IMR-90 (cell line): ENCODE measurements at regions not wholly inside any gene's neighbourhood (a gene's known extent, or its start where the extent isn't known, plus 50 kb on each side); places are given as distances from the start of the nearest gene placed in this dataset.

Experiments
- ATAC-seq: fragments of 200-7000 bp; cut with Tn5 transposase; 2 replicates; pipeline ENCODE4 v1.9.1; 2020; ENCODE audit warnings: low read depth, mild to moderate bottlenecking, moderate library complexity
- BruUV-seq: library from RNA; stranded (reverse); fragments of 400-500 nt; replicated peaks from 2 replicates; lab custom pipeline; 2021; lab: Mats Ljungman, UMichigan
- CTCF ChIA-PET: fragments of 300-600 bp; formaldehyde crosslinking; extraction: SDS; loops from one replicate; lab custom pipeline; 2021; ENCODE audit warnings: antibody characterized with exemption; lab: Yijun Ruan, JAX
- POLR2A ChIA-PET: fragments of 300-600 bp; sonication (Branson Sonifier 250); formaldehyde crosslinking; loops from one replicate; lab custom pipeline; 2022; ENCODE audit warnings: antibody characterized with exemption; ENCODE audit not compliant: unreplicated experiment; lab: Charles Lee
- DNase-seq: peaks from one replicate; pipeline ENCODE4 v3.0.0; 2013
- H2AFZ ChIP-seq: replicated peaks from 2 replicates; pipeline ENCODE3; 2013; ENCODE audit warnings: low read length, mild to moderate bottlenecking; ENCODE audit not compliant: poor library complexity
- H2AK5ac ChIP-seq: 2 replicates; pipeline ENCODE4 v1.6.1; 2013; ENCODE audit warnings: low read depth, low read length, inconsistent platforms
- H2AK9ac ChIP-seq: replicated peaks from 2 replicates; pipeline ENCODE3; 2013; ENCODE audit warnings: mild to moderate bottlenecking, low read depth, low read length, moderate library complexity; ENCODE audit not compliant: poor library complexity
- H2BK120ac ChIP-seq: 2 replicates; pipeline ENCODE4 v1.6.1; 2013; ENCODE audit warnings: low read depth, low read length, inconsistent platforms
- H2BK15ac ChIP-seq: 3 replicates; pipeline ENCODE4 v1.6.1; 2013; ENCODE audit warnings: low read depth, low read length, inconsistent platforms
- H2BK20ac ChIP-seq: 2 replicates; pipeline ENCODE4 v1.6.1; 2013; ENCODE audit warnings: low read depth, mild to moderate bottlenecking, inconsistent platforms, low read length, moderate library complexity
- H2BK5ac ChIP-seq: 2 replicates; pipeline ENCODE4 v1.6.1; 2013; ENCODE audit warnings: mild to moderate bottlenecking, low read depth, low read length, inconsistent platforms; ENCODE audit not compliant: poor library complexity, severe bottlenecking
- H3K14ac ChIP-seq: replicated peaks from 2 replicates; pipeline ENCODE4 v1.6.1; 2013; ENCODE audit warnings: low read depth, low read length, inconsistent platforms
- H3K18ac ChIP-seq: 2 replicates; pipeline ENCODE4 v1.6.1; 2013; ENCODE audit warnings: low read depth, low read length, control low read depth
- H3K23ac ChIP-seq: 2 replicates; pipeline ENCODE4 v1.6.1; 2013; ENCODE audit warnings: low read depth, low read length, inconsistent platforms
- H3K27ac ChIP-seq: 2 replicates; pipeline ENCODE4 v1.5.1; 2013; ENCODE audit warnings: mild to moderate bottlenecking, control low read depth, low read length; ENCODE audit not compliant: insufficient read depth
- H3K27me3 ChIP-seq: 2 replicates; pipeline ENCODE4 v1.6.1; 2013; ENCODE audit warnings: low read length; ENCODE audit not compliant: control insufficient read depth, insufficient read depth
- H3K36me3 ChIP-seq: 2 replicates; pipeline ENCODE4 v1.6.1; 2013; ENCODE audit warnings: low read length, mixed read lengths; ENCODE audit not compliant: control insufficient read depth, insufficient read depth
- H3K4ac ChIP-seq: 2 replicates; pipeline ENCODE4 v1.6.1; 2013; ENCODE audit warnings: low read depth, low read length, inconsistent platforms
- H3K4me1 ChIP-seq: 2 replicates; pipeline ENCODE4 v1.6.1; 2013; ENCODE audit warnings: low read length, mixed read lengths; ENCODE audit not compliant: control insufficient read depth, insufficient read depth
- H3K4me2 ChIP-seq: 2 replicates; pipeline ENCODE4 v1.6.1; 2013; ENCODE audit warnings: low read depth, mild to moderate bottlenecking, control low read depth, low read length, moderate library complexity
- H3K4me3 ChIP-seq: 2 replicates; pipeline ENCODE4 v1.5.1; 2013; ENCODE audit warnings: low read depth, mild to moderate bottlenecking, control low read depth, low read length, moderate library complexity; ENCODE audit not compliant: insufficient read depth
- H3K56ac ChIP-seq: 2 replicates; pipeline ENCODE4 v1.6.1; 2013; ENCODE audit warnings: low read length, inconsistent platforms; ENCODE audit not compliant: insufficient read depth; ENCODE audit errors: extremely low read depth
- H3K79me1 ChIP-seq, 2 experiments: 2 replicates each; pipeline ENCODE4 v1.6.1; 2013; ENCODE audit warnings: low read length in 2 of 2, inconsistent platforms in 1 of 2, low read depth in 1 of 2
- H3K9ac ChIP-seq: 2 replicates; pipeline ENCODE4 v1.6.1; 2013; ENCODE audit warnings: low read depth, low read length, control low read depth
- H3K9me1 ChIP-seq: 2 replicates; pipeline ENCODE4 v1.6.1; 2013; ENCODE audit warnings: low read length, inconsistent platforms; ENCODE audit not compliant: insufficient read depth
- H3K9me3 ChIP-seq: 2 replicates; pipeline ENCODE4 v1.6.1; 2013; ENCODE audit warnings: low read length; ENCODE audit not compliant: control insufficient read depth, insufficient read depth
- H4K20me1 ChIP-seq: 2 replicates; pipeline ENCODE4 v1.6.1; 2013; ENCODE audit warnings: low read length, inconsistent platforms; ENCODE audit not compliant: insufficient read depth
- H4K5ac ChIP-seq: 2 replicates; pipeline ENCODE4 v1.6.1; 2013; ENCODE audit warnings: mild to moderate bottlenecking, low read depth, low read length, control low read depth
- H4K8ac ChIP-seq, 2 experiments: 2 replicates each; pipeline ENCODE4 v1.6.1; 2013; ENCODE audit warnings: low read depth in 2 of 2, low read length in 2 of 2, control low read depth in 1 of 2, inconsistent platforms in 1 of 2
- H4K91ac ChIP-seq: 2 replicates; pipeline ENCODE4 v1.6.1; 2013; ENCODE audit warnings: low read depth, low read length, inconsistent platforms; ENCODE audit not compliant: insufficient read depth
- CTCF ChIP-seq: conservative IDR thresholded peaks from 2 replicates; pipeline ENCODE4 v1.5.1; 2012; ENCODE audit warnings: mild to moderate bottlenecking, low read depth, low read length, improper control_type of control experiment
- ELK1 ChIP-seq: fragments of 150-350 bp; IDR thresholded peaks from 2 replicates; pipeline ENCODE4 v1.6.1; 2016; ENCODE audit warnings: low read depth, mild to moderate bottlenecking, low read length, moderate library complexity, borderline replicate concordance
- FOS ChIP-seq: fragments of 150-350 bp; IDR thresholded peaks from 2 replicates; pipeline ENCODE4 v1.6.1; 2016; ENCODE audit warnings: low read depth, low read length
- MXI1 ChIP-seq: IDR thresholded peaks from 2 replicates; pipeline ENCODE4 v1.6.1; 2012; ENCODE audit warnings: low read depth, mild to moderate bottlenecking, low read length, moderate library complexity, borderline replicate concordance
- NFE2L2 ChIP-seq: fragments of 150-350 bp; IDR thresholded peaks from 2 replicates; pipeline ENCODE4 v1.6.1; 2016; ENCODE audit warnings: low read depth, mild to moderate bottlenecking, low read length
- RFX5 ChIP-seq: IDR thresholded peaks from 2 replicates; pipeline ENCODE4 v1.8.0; 2012; ENCODE audit warnings: low read depth, mild to moderate bottlenecking, low read length, moderate library complexity
- SMC3 ChIP-seq: fragments of 150-350 bp; IDR thresholded peaks from 2 replicates; pipeline ENCODE4 v1.6.1; 2016; ENCODE audit warnings: low read depth, mild to moderate bottlenecking, antibody characterized with exemption, low read length, moderate library complexity
- USF2 ChIP-seq: fragments of 150-350 bp; IDR thresholded peaks from 2 replicates; pipeline ENCODE4 v1.6.1; 2017; ENCODE audit warnings: mild to moderate bottlenecking, antibody characterized with exemption, low read length, low read depth
- WGBS, 2 experiments: methylation state at CpG; one replicate each; pipeline versions ENCODE4 v1.1.5 to v1.1.7; 2013; ENCODE audit warnings: missing lambda C conversion rate in 2 of 2; ENCODE audit not compliant: insufficient read length in 1 of 2; ENCODE audit errors: extremely low coverage in 2 of 2; 5-methylcytosine and 5-hydroxymethylcytosine counted together
- dilution Hi-C: fragments of 300-500 bp; cut with HindIII; formaldehyde crosslinking; loops from one replicate; pipeline ENCODE4 v1.14.3; 2018; ENCODE audit warnings: low sequenced_read_pairs; ENCODE audit not compliant: unreplicated experiment
- in situ Hi-C: fragments of 300-500 bp; cut with MboI; formaldehyde crosslinking; loops from 3 replicates; pipeline ENCODE4 v1.14.3; 2019; ENCODE audit warnings: low sequenced_read_pairs, inconsistent platforms, mixed read lengths
- intact Hi-C: fragments of 100-400 bp; cut with micrococcal nuclease; formaldehyde crosslinking; loops from 2 replicates; pipeline ENCODE4 v1.10.0; 2022

- H3K4me1 ChIP-seq = no peaks in the 10 kb centered on the region
- POLR2A ChIA-PET = no interaction called here
- in situ Hi-C loops = no loop called here
- H3K27ac ChIP-seq = no peak overlapping the region
- no peak overlapping the region for H2AK5ac ChIP-seq
- H2AFZ ChIP-seq = no peak overlapping the region
- H4K20me1 ChIP-seq = no peaks in the 10 kb centered on the region
- H3K9ac ChIP-seq = no peak overlapping the region
- H2BK15ac ChIP-seq = no peak overlapping the region
- no peak overlapping the region for H3K4ac ChIP-seq
- no peak overlapping the region for H2AK9ac ChIP-seq
- dilution Hi-C loops = no loop called here
- no peak overlapping the region for H4K8ac ChIP-seq
- H3K36me3 ChIP-seq = no peaks in the 10 kb centered on the region
- intact Hi-C loops = no loop called here
- no peak overlapping the region for H3K18ac ChIP-seq
- H3K79me1 ChIP-seq = no peaks in the 10 kb centered on the region
- H3K27me3 ChIP-seq = no peaks in the 10 kb centered on the region
- no peak overlapping the region for H3K4me2 ChIP-seq
- BruUV-seq = no TSS peak
- DNase-seq = no peak
- H4K91ac ChIP-seq = no peak overlapping the region
- H3K9me3 ChIP-seq = peaks cover 7% of the 10 kb centered on the region; the same call in 1 of the 2 replicates
- H2BK5ac ChIP-seq = no peak overlapping the region
- WGBS, 2 experiments = 33% methylated on average over 1 of the region's 4 CpGs; no CpG with 5 or more reads in 1 of the 2 experiments
- H3K14ac ChIP-seq = no peak overlapping the region
- no peak overlapping the region for H3K56ac ChIP-seq
- no peak overlapping the region for H2BK120ac ChIP-seq
- H3K9me1 ChIP-seq = no peaks in the 10 kb centered on the region
- CTCF ChIA-PET = no interaction called here
- no peak for TF ChIP-seq MXI1
- TF ChIP-seq USF2 = no peak
- no peak for TF ChIP-seq ELK1
- TF ChIP-seq RFX5 = no peak
- TF ChIP-seq NFE2L2 = no peak
- no peak for TF ChIP-seq FOS
- no peak for TF ChIP-seq CTCF
- TF ChIP-seq SMC3 = no peak
- H3K4me3 ChIP-seq = no peak overlapping the region
- ATAC-seq = no peak
- no peak overlapping the region for H2BK20ac ChIP-seq
- H3K23ac ChIP-seq = no peak overlapping the region
- no peak overlapping the region for H4K5ac ChIP-seq
Observed at GRCh38 chr2:104465981-104466380, 387.9 kb upstream of the POU3F3 start.
